ENCODE measurements at regions not wholly inside any gene's neighbourhood (a gene's known extent, or its start where the extent isn't known, plus 50 kb on each side); places are given as distances from the start of the nearest gene placed in this dataset.
"Not testable (repeated sequence)": the region's sequence is repeated elsewhere in the genome, so short reads cannot be mapped to it uniquely, and the experiment has no call there.

- no peak for DNase-seq (ENCODE audit: extremely low spot score, unreplicated experiment)
- H3K27ac Mint-ChIP-seq (ENCODE audit: unreplicated experiment), result no peak overlapping the region
- no peak overlapping the region for H3K4me3 Mint-ChIP-seq (ENCODE audit: unreplicated experiment)
- no peaks in the 10 kb centered on the region for H3K36me3 Mint-ChIP-seq (ENCODE audit: unreplicated experiment)
- no peaks in the 10 kb centered on the region for H3K27me3 Mint-ChIP-seq (ENCODE audit: unreplicated experiment)
- no peak for TF ChIP-seq CTCF (IDR thresholded peaks at IDR 0.05)
- peaks cover 11% of the 10 kb centered on the region for H3K4me1 Mint-ChIP-seq (ENCODE audit: unreplicated experiment)
- no peaks in the 10 kb centered on the region for H3K9me3 Mint-ChIP-seq (ENCODE audit: unreplicated experiment)
Observed at GRCh38 chr15:77898811-77899730, 178.4 kb downstream of the TBC1D2B start.

- H3K4me1 Mint-ChIP-seq (ENCODE audit: unreplicated experiment), result peaks cover 18% of the 10 kb centered on the region
- no peak overlapping the region for H3K4me3 Mint-ChIP-seq (ENCODE audit: unreplicated experiment)
- DNase-seq (ENCODE audit: extremely low spot score, unreplicated experiment), result no peak
- H3K27ac Mint-ChIP-seq (ENCODE audit: unreplicated experiment), result no peak overlapping the region
- H3K36me3 Mint-ChIP-seq (ENCODE audit: unreplicated experiment), result no peaks in the 10 kb centered on the region
- no peaks in the 10 kb centered on the region for H3K9me3 Mint-ChIP-seq (ENCODE audit: unreplicated experiment)
- TF ChIP-seq CTCF (IDR thresholded peaks at IDR 0.05), result no peak
- no peaks in the 10 kb centered on the region for H3K27me3 Mint-ChIP-seq (ENCODE audit: unreplicated experiment)
Observed at GRCh38 chr15:77897896-77898406, 179.6 kb downstream of the TBC1D2B start.

DNA sequence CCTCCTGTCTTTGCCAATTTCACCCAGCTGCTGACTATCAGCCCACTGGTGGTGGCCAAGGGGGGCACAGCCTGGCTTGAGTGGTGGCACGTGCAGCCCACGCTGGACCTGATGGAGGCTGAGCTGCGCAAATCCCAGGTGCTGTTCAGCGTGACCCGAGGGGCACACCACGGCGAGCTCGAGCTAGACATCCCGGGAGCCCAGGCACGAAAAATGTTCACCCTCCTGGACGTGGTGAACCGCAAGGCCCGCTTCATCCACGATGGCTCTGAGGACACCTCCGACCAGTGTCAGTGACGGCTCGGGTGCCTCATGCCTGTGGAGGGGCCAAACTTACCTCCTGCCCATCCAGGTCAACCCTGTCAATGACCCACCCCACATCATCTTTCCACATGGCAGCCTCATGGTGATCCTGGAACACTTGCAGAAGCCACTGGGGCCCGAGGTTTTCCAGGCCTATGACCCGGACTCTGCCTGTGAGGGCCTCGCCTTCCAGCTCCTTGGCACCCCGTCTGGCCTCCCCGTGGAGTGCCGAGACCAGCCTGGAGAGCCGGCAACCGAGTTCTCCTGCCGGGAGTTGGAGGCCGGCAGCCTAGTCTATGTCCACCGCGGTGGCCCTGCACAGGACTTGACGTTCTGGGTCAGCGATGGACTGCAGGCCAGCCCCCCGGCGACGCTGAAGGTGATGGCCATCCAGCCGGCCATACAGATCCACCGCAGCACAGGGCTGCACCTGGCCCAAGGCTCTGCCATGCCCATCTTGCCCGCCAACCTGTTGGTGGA is 180.2 kb downstream of the TBC1D2B start:
- not testable (repeated sequence) for H3K36me3 Mint-ChIP-seq (ENCODE audit: unreplicated experiment); H3K4me3 Mint-ChIP-seq (ENCODE audit: unreplicated experiment); H3K27me3 Mint-ChIP-seq (ENCODE audit: unreplicated experiment); H3K27ac Mint-ChIP-seq (ENCODE audit: unreplicated experiment); H3K9me3 Mint-ChIP-seq (ENCODE audit: unreplicated experiment); DNase-seq (ENCODE audit: extremely low spot score, unreplicated experiment)
- H3K4me1 Mint-ChIP-seq (ENCODE audit: unreplicated experiment), result peaks cover 18% of the 10 kb centered on the region

DNA sequence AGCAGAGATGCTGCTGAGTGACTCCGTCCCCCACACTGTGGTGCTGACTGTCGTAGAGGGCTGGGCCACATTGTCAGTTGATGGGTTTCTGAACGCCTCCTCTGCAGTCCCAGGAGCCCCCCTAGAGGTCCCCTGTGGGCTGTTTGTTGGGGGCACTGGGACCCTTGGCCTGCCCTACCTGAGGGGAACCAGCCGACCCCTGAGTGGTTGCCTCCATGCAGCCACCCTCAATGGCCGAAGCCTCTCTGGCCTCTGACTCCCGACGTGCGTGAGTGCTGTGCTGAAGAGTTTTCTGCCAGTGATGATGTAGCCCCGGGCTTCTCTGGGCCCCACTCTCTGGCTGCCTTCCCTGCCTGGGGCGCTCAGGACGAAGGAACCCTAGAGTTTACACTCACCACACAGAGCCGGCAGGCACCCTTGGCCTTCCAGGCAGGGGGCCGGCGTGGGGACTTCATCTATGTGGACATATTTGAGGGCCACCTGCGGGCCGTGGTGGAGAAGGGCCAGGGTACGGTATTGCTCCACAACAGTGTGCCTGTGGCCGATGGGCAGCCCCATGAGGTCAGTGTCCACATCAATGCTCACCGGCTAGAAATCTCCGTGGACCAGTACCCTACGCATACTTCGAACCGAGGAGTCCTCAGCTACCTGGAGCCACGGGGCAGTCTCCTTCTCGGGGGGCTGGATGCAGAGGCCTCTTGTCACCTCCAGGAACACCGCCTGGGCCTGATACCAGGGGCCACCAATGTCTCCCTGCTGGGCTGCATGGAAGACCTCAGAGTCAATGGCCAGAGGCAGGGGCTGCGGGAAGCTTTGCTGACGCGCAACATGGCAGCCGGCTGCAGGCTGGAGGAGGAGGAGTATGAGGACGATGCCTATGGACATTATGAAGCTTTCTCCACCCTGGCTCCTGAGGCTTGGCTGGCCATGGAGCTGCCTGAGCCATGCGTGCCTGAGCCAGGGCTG is 181.1 kb downstream of the TBC1D2B start:
- H3K27me3 Mint-ChIP-seq (ENCODE audit: unreplicated experiment); H3K36me3 Mint-ChIP-seq (ENCODE audit: unreplicated experiment); H3K9me3 Mint-ChIP-seq (ENCODE audit: unreplicated experiment); H3K27ac Mint-ChIP-seq (ENCODE audit: unreplicated experiment); H3K4me3 Mint-ChIP-seq (ENCODE audit: unreplicated experiment); DNase-seq (ENCODE audit: extremely low spot score, unreplicated experiment): not testable (repeated sequence)
- H3K4me1 Mint-ChIP-seq (ENCODE audit: unreplicated experiment), result peaks cover 26% of the 10 kb centered on the region

GRCh38 chr15:77895742-77896141 is 181.8 kb downstream of the TBC1D2B start:
- no peak for TF ChIP-seq CTCF (IDR thresholded peaks at IDR 0.05)
- H3K9me3 Mint-ChIP-seq (ENCODE audit: unreplicated experiment), result no peaks in the 10 kb centered on the region
- peaks cover 33% of the 10 kb centered on the region for H3K4me1 Mint-ChIP-seq (ENCODE audit: unreplicated experiment)
- H3K36me3 Mint-ChIP-seq (ENCODE audit: unreplicated experiment), result no peaks in the 10 kb centered on the region
- DNase-seq (ENCODE audit: extremely low spot score, unreplicated experiment), result no peak
- no peak overlapping the region for H3K27ac Mint-ChIP-seq (ENCODE audit: unreplicated experiment)
- no peak overlapping the region for H3K4me3 Mint-ChIP-seq (ENCODE audit: unreplicated experiment)
- H3K27me3 Mint-ChIP-seq (ENCODE audit: unreplicated experiment), result no peaks in the 10 kb centered on the region

DNA sequence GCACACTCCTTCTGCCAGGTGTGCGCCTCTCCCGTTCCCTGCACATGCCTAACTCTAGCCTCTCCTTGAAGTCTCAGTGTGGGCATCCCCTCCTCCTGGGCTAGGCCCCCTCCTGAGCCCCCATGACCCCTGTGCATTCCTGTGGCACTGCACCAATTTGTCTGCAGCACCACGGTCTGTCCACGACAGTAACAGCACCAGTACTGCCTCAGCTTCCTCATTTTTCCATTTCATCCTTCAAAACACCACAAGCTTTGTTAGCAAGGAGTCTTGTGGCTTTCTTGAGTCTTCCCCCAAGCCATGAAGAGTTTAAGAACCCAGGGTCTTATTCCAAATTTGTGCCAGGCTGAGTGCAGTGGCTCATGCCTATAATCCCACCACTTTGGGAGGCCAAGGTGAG is 182.4 kb downstream of the TBC1D2B start:
- DNase-seq (ENCODE audit: extremely low spot score, unreplicated experiment); H3K36me3 Mint-ChIP-seq (ENCODE audit: unreplicated experiment); H3K27ac Mint-ChIP-seq (ENCODE audit: unreplicated experiment); H3K9me3 Mint-ChIP-seq (ENCODE audit: unreplicated experiment); H3K4me3 Mint-ChIP-seq (ENCODE audit: unreplicated experiment); H3K27me3 Mint-ChIP-seq (ENCODE audit: unreplicated experiment): not testable (repeated sequence)
- H3K4me1 Mint-ChIP-seq (ENCODE audit: unreplicated experiment), result peaks cover 37% of the 10 kb centered on the region

- H3K4me3 Mint-ChIP-seq (ENCODE audit: unreplicated experiment); DNase-seq (ENCODE audit: extremely low spot score, unreplicated experiment); H3K27ac Mint-ChIP-seq (ENCODE audit: unreplicated experiment); H3K36me3 Mint-ChIP-seq (ENCODE audit: unreplicated experiment); H3K9me3 Mint-ChIP-seq (ENCODE audit: unreplicated experiment); H3K27me3 Mint-ChIP-seq (ENCODE audit: unreplicated experiment): not testable (repeated sequence)
- H3K4me1 Mint-ChIP-seq (ENCODE audit: unreplicated experiment), result peaks cover 48% of the 10 kb centered on the region
Observed at GRCh38 chr15:77893671-77894640, 183.6 kb downstream of the TBC1D2B start.
